ENCODE measurements at regions not wholly inside any gene's neighbourhood (a gene's known extent, or its start where the extent isn't known, plus 50 kb on each side); places are given as distances from the start of the nearest gene placed in this dataset.
"Not testable (repeated sequence)": the region's sequence is repeated elsewhere in the genome, so short reads cannot be mapped to it uniquely, and the experiment has no call there.

DNA sequence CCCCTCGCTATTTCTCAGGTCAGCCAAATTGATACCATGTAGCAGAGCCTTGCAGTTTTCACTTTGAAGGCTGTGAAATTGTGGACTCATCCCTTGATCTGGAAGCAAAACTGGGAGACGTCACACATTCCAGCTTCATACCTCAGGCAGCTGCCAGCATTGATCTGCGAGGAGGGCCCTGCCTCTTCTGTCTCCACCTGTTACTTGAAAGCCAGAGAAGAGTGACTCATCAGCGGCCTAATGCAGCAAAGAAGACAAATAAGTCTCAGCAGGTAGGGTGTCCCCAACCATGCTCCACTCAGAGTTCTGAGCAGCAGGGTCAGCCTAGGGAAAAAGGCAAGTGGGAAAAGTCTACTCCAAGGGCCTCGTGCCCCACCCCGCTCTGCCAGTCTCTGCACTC is 69.4 kb upstream of the BMP2 start:
- Histone ChIP-seq H4K20me1 (peaks cover 0 to 18% (median 0%) of the 10 kb centered on the region in 11 experiments; a peak in 4 of 22 replicates), H3K9me3 (replicated peaks in 1 of 11) (peaks cover 0 to 22% (median 6%) of the 10 kb centered on the region in 11 experiments; a peak in 11 of 22 replicates), H3K9ac (no peak overlapping the region), H3K4me1 (peaks cover 45 to 69% (median 66%) of the 10 kb centered on the region in 10 experiments), H3K4me2 (peak overlapping the region in 9 of 11 experiments; percentile 84 to 98 (median 90); a peak in 17 of 22 replicates), H3K27ac (no peak overlapping the region), H3K4me3 (no peak overlapping the region), H3K27me3 (peaks cover 0 to 50% (median 0%) of the 10 kb centered on the region in 11 experiments; a peak in 4 of 22 replicates), H3K36me3 (no peaks in the 10 kb centered on the region)
- no peak for TF ChIP-seq Cebpa-rat (IDR thresholded peaks at IDR 0.05)

DNA sequence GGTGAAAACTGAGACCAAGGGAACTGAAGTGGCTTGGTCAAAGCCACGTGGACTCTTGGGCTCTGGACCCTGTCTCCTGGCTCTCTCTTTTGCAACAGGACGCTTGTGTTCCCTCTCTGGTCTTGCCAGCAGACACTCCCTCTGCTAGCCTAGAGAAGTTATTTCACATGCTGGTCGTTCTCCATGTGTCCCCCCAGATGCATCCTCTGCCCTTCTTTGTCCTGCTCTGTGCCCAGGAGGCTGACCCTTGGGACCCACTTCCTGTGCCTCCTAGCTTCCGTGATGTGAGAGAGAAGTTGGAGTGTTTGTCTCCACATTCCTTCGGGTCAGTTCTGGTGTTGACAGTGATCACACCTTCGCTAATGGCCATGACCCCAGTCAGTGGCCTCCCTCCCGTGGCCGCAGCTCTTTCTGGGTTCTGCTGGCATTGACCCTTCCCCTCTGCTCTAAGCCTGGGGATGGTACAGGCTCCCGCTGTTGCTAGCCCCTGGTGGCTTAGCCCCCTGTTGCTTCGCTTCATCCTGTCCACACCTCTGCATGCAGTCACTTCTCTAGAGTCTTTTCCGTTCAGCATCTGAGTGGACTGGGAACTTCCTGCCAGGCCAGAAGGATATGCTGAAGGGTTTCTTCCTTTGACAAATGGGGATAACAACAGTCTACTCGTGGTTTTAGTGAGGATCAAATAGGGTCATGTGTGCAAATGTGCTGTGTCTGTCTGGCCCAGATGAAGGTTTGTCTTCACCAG is 70.1 kb upstream of the BMP2 start:
- Histone ChIP-seq H3K27me3 (peaks cover 0 to 47% (median 0%) of the 10 kb centered on the region in 11 experiments; a peak in 4 of 22 replicates), H3K4me1 (peaks cover 39 to 69% (median 66%) of the 10 kb centered on the region in 10 experiments), H3K9me3 (replicated peaks in 1 of 11) (peaks cover 0 to 22% (median 6%) of the 10 kb centered on the region in 11 experiments; a peak in 11 of 22 replicates), H3K4me2 (peak overlapping the region in 8 of 11 experiments; percentile 6 to 98 (median 89); a peak in 14 of 22 replicates), H3K4me3 (no peak overlapping the region), H4K20me1 (peaks cover 0 to 18% (median 0%) of the 10 kb centered on the region in 11 experiments; a peak in 4 of 22 replicates), H3K9ac (no peak overlapping the region), H3K27ac (no peak overlapping the region), H3K36me3 (no peaks in the 10 kb centered on the region)
- no peak for TF ChIP-seq Cebpa-rat (IDR thresholded peaks at IDR 0.05)

DNA sequence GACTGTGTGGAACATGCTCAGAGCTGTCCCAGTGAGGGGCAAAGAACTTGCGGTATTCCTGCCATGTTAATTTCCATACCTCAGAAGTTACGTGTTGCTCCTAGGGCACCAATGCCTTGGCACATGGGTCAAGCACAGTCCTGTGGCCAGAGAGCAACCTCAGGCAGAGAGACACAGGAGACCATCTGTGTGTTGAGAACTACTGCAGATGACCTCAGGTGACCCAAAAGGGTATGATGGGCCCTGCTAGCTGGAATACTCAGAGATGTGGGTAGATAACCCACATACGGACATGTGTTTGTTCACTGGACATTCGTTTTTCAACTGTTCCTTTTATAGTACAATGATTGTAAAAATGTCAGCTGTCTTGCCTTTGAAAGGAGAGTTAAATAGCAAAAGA is 71.5 kb upstream of the BMP2 start:
- Histone ChIP-seq H3K9me3 (replicated peaks in 1 of 11) (peaks cover 0 to 22% (median 6%) of the 10 kb centered on the region in 11 experiments; a peak in 11 of 22 replicates), H3K4me2 (no peak overlapping the region), H3K36me3 (no peaks in the 10 kb centered on the region), H3K4me1 (peaks cover 25 to 63% (median 55%) of the 10 kb centered on the region in 10 experiments), H3K9ac (no peak overlapping the region), H3K4me3 (no peak overlapping the region), H3K27me3 (peaks cover 0 to 46% (median 0%) of the 10 kb centered on the region in 11 experiments; a peak in 4 of 22 replicates), H3K27ac (no peak overlapping the region), H4K20me1 (peaks cover 0 to 11% (median 0%) of the 10 kb centered on the region in 11 experiments; a peak in 4 of 22 replicates)
- TF ChIP-seq Cebpa-rat (IDR thresholded peaks at IDR 0.05) = no peak

DNA sequence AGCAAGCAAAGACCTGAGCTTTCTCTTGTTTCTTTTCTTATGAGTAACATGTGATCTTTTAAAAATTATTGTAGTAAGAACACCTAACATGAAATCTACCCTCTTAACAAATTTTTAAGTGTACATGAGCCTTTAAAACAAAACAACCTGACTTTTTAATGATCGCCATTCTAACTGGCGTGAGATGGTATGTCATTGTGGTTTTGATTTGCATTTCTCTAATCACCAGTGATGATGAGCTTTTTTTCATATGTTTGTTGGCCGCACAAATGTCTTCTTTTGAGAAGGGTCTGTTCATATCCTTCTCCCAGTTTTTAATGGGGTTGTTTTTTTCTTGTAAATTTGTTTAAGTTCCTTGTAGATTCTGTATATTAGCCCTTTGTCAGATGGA is 73.7 kb upstream of the BMP2 start:
- not testable (repeated sequence) for H3K36me3 ChIP-seq, H3K9ac ChIP-seq, H3K4me3 ChIP-seq, H3K27ac ChIP-seq, H4K20me1 ChIP-seq
- H3K4me2 ChIP-seq = peak overlapping the region in 6 of 11 experiments; percentile 31 to 64 (median 54); a peak in 5 of 22 replicates
- peaks cover 0 to 46% (median 0%) of the 10 kb centered on the region in 11 experiments; a peak in 4 of 22 replicates for H3K27me3 ChIP-seq
- peaks cover 0 to 22% (median 6%) of the 10 kb centered on the region in 11 experiments; a peak in 11 of 22 replicates for H3K9me3 ChIP-seq (replicated peaks in 1 of 11)
- peaks cover 4 to 41% (median 34%) of the 10 kb centered on the region in 10 experiments for H3K4me1 ChIP-seq

DNA sequence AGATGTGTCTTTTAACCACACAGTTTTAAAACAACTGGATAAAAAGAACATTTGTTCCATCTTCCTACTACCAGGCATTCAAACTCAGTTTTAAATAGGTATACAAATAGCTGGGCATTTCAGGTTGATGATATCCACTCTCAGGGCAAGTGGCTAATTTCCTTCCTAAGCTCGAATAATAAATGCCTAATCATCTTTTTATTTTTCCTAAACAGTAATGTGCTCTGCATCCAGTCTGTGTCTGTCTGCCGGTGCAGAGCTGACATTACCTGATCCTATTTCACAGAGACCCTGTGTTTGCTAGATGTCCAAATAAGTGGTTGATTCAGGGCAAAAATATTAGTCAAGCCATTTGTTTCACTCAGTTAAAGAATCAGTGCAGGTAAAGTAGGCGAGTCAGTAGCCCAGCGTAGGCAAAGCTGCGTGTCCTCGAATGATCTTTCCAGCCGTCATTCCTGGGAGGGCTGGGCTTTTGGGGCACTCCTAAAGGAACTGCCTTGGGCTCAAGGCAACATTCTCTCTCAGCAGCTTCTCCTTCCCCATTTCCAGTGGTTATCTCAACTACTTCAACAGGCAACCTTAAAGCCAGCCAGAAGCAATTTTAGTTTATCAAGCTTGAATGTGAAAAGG is 74.2 kb upstream of the BMP2 start:
- no peak for TF ChIP-seq Cebpa-rat (IDR thresholded peaks at IDR 0.05)
- Histone ChIP-seq H3K27me3 (peaks cover 0 to 44% (median 0%) of the 10 kb centered on the region in 11 experiments; a peak in 4 of 22 replicates), H3K9me3 (replicated peaks in 1 of 11) (peaks cover 0 to 22% (median 6%) of the 10 kb centered on the region in 11 experiments; a peak in 11 of 22 replicates), H3K9ac (no peak overlapping the region), H3K4me3 (no peak overlapping the region), H3K4me1 (peaks cover 0 to 36% (median 29%) of the 10 kb centered on the region in 10 experiments; a peak in 16 of 20 replicates), H4K20me1 (no peaks in the 10 kb centered on the region), H3K36me3 (no peaks in the 10 kb centered on the region), H3K27ac (no peak overlapping the region), H3K4me2 (peak overlapping the region in 8 of 11 experiments; percentile 21 to 64 (median 46); a peak in 15 of 22 replicates)

DNA sequence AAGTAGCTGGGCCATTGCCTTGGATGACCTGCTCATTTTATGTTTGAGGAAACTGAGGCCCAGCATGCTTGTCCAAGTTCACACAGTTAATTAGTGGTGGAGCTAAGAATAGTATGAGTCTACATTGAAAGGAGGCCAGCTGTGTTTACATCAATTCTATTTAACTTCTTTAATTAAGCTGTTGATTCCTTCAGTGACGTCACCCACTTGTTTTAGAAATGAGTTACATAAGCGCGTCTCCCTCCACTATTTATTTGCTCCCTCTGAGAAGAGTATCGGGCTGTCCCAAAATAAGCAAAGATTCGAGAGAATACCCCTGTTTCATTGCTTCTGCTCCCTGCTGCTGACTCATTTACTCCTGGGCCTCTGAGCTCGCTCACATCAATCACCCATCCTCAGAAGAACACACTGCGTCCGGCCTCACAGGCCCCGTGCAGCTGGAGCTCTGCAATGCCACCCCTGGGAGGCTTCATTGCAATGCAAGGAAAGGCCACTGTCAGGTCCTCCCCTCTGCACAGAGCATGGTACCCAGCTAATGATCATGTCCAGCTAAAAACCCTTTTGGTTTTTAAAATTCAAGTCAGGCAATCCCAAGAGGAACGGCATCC is 74.8 kb upstream of the BMP2 start:
- Histone ChIP-seq H3K27ac (no peak overlapping the region), H3K4me3 (no peak overlapping the region), H3K9ac (no peak overlapping the region), H3K9me3 (replicated peaks in 1 of 11) (peaks cover 0 to 21% (median 6%) of the 10 kb centered on the region in 11 experiments; a peak in 11 of 22 replicates), H3K27me3 (peaks cover 0 to 42% (median 0%) of the 10 kb centered on the region in 11 experiments; a peak in 4 of 22 replicates), H3K4me2 (peak overlapping the region in 8 of 11 experiments; percentile 21 to 64 (median 46); a peak in 15 of 22 replicates), H3K36me3 (no peaks in the 10 kb centered on the region), H3K4me1 (peaks cover 0 to 29% (median 23%) of the 10 kb centered on the region in 10 experiments; a peak in 14 of 20 replicates), H4K20me1 (no peaks in the 10 kb centered on the region)
- TF ChIP-seq Cebpa-rat (IDR thresholded peaks at IDR 0.05) = no peak

DNA sequence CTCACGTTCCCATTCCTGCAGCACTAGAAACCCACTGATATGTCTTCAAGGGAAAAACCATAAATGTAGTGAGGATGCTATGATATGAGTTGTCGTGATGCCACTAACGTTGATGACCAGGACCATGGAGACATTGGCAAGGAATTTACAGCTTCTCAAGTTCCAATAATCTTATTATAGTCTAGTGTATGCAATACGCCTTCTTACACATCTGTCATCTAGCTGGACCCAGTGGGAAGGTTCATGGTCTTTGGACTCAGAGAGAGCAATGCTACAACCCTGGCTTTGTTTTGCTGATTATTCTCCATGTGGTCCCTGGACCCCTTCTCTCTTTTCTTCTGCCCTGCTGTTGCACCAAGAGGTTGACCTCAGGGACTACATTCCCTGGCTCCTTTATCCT is 76.0 kb upstream of the BMP2 start:
- Histone ChIP-seq H4K20me1 (no peaks in the 10 kb centered on the region), H3K4me2 (no peak overlapping the region), H3K4me3 (no peak overlapping the region), H3K27me3 (peaks cover 0 to 30% (median 0%) of the 10 kb centered on the region in 11 experiments; a peak in 4 of 22 replicates), H3K9ac (no peak overlapping the region), H3K4me1 (peaks cover 0 to 26% (median 17%) of the 10 kb centered on the region in 10 experiments; a peak in 14 of 20 replicates), H3K9me3 (replicated peaks in 1 of 11) (peaks cover 0 to 10% (median 5%) of the 10 kb centered on the region in 11 experiments; a peak in 9 of 22 replicates), H3K36me3 (no peaks in the 10 kb centered on the region), H3K27ac (no peak overlapping the region)
- TF ChIP-seq Cebpa-rat (IDR thresholded peaks at IDR 0.05) = no peak

DNA sequence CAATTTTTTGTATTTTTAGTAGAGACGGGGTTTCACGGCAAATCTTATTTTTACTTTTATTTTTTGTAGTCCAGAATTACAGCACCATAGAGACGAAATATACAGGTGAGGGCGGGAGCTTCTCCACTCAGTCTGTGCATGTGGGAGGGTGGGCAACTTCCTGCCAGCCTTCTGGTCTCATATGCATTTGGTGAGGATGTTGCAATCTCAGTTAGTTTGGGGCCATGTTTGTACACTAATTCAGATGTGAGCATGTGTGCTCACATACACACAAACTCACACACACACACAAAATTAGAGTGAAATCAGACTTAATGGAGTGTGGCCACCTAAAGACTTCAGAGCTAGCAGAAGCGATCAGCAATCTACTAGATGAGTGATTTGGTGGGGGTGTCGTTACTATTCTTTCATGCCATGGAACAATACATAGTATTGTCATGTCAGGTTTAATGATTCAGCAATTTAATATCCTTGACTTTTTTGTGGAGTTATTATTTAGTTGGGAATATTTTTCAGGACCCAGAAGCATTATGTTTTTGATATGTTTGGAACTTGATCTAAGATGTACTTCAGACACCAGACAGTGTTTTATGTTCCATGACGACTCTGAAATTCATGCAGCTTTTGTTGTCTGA is 78.0 kb upstream of the BMP2 start:
- TF ChIP-seq Cebpa-rat (IDR thresholded peaks at IDR 0.05) = peak in 1 of 11 experiments; percentile 17; a peak in 1 of 22 replicates

More for the DNA sequence above, 78.0 kb upstream of the BMP2 start:
- Histone ChIP-seq H3K9ac (no peak overlapping the region), H3K9me3 (replicated peaks in 1 of 11) (0 out of 22 replicates have a peak, but pooled peaks cover 0 to 2% (median 0%) of the 10 kb centered on the region in 11 experiments), H4K20me1 (no peaks in the 10 kb centered on the region), H3K4me2 (peak overlapping the region in 1 of 11 experiments; percentile 18; a peak in 1 of 22 replicates), H3K36me3 (no peaks in the 10 kb centered on the region), H3K4me1 (peaks cover 0 to 37% (median 26%) of the 10 kb centered on the region in 10 experiments; a peak in 14 of 20 replicates), H3K27me3 (0 out of 22 replicates have a peak, but pooled peaks cover 0 to 17% (median 0%) of the 10 kb centered on the region in 11 experiments), H3K4me3 (no peak overlapping the region), H3K27ac (no peak overlapping the region)

Measured in BLaER1 treated with 17β-estradiol and CSF1 and Interleukin-3, amounts not matched to agents 10 nM and 100 nM (cell line).